ENCODE measurements at regions not wholly inside any gene's neighbourhood (a gene's known extent, or its start where the extent isn't known, plus 50 kb on each side); places are given as distances from the start of the nearest gene placed in this dataset.
A peak's percentile ranks its signal among the peaks of the same experiment; 100 is the strongest.
"Not testable (repeated sequence)": the region's sequence is repeated elsewhere in the genome, so short reads cannot be mapped to it uniquely, and the experiment has no call there.

- no peak for DNase-seq (ENCODE audit: low spot score)
Observed at GRCh38 chr9:26667882-26668281, 224.7 kb downstream of the CAAP1 start.

DNA sequence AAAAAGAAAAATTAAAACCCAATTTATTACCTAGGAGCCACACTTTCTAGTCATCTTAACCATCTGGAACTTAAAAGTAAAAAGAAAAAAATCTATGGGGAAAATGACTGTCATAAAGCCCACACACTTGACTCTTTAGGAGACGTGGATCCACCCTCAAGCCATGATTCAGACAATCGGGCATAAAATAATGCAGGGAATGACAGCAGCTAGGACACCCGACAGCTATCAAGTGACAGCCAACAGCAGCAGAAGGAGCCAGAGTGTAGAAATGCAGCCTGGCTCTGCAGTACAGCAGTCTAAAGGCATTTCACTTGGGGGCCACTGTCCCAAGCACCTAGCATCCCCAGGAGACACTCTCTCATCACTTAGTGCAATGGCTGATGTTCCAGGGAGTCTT, 226.9 kb downstream of the CAAP1 start:
- DNase-seq (ENCODE audit: low spot score) = no peak

DNA sequence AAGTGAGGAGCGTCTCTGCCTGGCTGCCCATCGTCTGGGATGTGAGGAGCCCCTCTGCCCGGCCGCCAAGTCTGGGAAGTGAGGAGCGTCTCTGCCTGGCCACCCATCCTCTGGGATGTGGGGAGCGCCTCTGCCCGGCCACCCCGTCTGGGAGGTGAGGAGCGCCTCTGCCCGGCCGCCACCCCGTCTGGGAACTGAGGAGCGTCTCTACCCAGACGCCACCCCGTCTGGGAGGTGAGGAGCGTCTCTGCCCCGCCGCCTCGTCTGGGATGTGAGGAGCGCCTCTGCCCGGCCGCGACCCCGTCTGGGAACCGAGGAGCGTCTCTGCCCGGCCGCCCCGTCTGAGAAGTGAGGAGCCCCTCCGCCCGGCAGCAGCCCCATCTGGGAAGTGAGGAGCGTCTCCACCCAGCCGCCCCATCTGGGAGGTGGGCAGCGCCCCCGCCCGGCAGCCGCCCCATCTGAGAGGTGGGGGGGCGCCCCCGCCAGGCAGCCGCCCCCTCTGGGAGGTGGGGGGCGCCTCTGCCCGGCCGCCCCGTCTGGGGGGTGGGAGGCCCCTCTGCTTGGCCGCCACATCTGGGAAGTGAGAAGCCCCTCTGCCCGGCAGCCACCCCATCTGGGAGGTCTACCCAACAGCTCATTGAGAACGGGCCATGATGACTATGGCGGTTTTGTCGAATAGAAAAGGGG, 228.4 kb downstream of the CAAP1 start:
- not testable (repeated sequence) for DNase-seq (ENCODE audit: low spot score)

GRCh38 chr9:26662476-26662875, 230.1 kb downstream of the CAAP1 start:
- DNase-seq (ENCODE audit: low spot score) = no peak

DNA sequence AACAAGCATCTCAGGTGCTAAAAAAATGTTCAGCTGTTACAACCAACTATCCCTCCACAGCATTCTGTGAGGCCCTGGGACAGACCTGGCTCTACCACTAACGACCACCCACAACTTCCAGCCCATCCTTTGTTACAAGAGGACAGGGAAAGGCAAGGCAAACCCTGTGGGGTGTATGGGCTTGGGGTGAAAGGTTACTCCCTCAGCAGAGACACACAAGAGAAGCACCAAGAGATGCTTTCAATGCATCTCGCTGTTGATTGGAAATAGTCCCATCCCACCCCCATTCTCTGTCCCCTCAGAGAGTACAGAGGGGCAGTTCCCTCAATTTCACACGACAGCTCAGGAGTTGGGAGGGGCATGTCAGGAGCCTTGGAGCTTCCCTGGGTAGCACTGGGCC, 234.1 kb downstream of the CAAP1 start:
- DNase-seq (ENCODE audit: low spot score) = no peak

DNA sequence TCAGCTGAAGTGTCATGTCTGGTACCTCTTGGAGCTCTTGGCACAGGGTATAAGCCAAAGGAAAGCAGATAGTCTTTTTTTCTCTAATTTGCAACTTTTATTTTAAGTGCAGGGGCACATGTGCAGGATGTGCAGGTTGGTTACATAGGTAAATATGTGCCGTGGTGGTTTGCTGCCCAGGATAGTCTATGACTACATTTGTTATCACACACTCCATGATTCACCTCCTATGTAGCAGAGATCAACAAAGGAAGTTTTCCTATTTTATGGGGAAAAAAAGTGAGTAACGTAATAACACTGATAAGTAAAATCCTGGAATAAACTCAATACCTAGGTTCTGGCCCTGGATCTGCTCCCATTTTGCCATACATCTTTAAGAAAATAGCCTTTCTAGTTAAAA, 234.6 kb downstream of the CAAP1 start:
- DNase-seq (ENCODE audit: low spot score) = no peak

DNA sequence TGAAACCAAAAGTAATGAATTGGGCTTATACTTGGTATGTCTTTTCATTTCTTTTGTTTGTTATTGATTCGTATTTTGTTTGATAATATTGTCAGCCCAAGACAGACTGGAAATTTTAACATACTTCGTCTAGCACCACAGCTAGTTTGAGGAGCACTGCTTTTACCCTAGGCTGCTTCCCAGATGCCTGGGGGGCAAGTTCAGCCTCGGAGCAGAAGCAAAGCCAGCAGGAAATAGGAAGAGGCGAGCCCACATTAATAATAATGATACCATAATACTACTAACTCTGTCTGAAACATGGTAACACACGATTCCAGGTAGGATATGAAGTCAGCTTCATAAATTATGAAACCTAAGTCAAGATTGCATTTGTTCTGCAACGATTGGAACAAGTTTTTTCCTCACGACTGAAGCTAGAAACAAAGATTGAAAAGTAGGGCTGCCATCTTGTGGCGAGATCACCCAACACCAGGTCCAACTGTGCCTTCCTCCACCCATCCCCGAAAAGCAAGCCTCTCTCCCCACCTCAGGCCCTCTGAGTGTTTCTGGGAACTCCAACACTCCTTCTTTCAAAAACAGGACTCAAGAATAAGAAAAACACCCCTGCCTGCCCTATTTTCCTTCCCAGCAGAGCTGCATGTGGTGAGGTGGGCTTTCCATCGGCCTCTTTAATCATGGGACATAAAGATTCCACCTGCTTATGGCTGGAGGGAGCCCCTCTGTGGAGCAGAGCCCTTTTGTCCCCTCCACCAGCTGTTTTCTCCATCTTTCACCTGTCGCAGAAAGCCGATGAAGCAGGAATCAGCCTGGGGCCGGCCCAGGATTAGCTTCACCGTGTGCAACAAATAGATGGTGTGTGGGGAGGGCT, 236.4 kb downstream of the CAAP1 start:
- peak; percentile 74 for DNase-seq (ENCODE audit: low spot score)

DNA sequence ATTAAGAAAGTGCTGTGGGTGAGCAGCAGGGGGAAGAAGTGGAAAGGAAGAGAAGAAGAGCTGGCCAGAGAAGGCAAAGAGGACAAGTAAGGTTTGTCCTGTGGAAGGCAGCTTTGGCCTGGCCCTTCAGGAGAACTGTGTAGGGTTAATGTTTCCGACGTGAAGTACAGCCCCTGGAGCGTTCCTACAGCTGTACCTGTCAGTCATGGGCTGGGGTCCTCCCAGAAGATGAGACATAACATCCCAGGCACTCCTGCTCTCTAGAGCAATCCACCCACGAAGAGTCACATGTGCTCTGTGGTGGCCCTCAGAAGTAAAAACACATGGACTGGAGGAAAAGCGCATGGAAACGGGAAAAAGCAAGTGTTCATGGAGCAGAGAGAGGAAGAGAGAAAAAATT, 237.4 kb downstream of the CAAP1 start:
- DNase-seq (ENCODE audit: low spot score) = no peak

GRCh38 chr9:26650325-26650724, 242.3 kb downstream of the CAAP1 start:
- no peak for DNase-seq (ENCODE audit: low spot score)

GRCh38 chr9:26643826-26644225, 248.8 kb downstream of the CAAP1 start:
- DNase-seq (ENCODE audit: low spot score) = no peak

DNA sequence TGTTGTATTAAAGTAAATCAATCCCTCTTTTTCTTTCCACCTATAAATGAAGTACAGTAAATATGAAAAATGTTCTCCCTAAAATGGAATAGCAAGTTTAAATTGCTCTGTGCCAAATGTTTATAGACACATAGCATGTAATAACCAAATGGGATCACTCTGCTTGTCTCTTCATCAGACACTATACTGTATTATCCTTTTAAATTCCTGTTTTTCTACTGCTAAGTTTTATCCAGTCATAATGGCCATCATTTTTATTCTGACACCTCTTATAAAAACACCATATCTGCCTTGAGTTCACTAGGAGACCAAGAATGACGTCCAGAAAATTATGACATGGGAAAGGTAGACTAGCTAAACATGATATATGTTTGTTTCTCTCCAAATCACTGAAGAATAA, 252.8 kb downstream of the CAAP1 start:
- no peak for DNase-seq (ENCODE audit: low spot score)

- no peak for DNase-seq (ENCODE audit: low spot score)
Observed at GRCh38 chr9:26637101-26637500, 255.5 kb downstream of the CAAP1 start.

DNA sequence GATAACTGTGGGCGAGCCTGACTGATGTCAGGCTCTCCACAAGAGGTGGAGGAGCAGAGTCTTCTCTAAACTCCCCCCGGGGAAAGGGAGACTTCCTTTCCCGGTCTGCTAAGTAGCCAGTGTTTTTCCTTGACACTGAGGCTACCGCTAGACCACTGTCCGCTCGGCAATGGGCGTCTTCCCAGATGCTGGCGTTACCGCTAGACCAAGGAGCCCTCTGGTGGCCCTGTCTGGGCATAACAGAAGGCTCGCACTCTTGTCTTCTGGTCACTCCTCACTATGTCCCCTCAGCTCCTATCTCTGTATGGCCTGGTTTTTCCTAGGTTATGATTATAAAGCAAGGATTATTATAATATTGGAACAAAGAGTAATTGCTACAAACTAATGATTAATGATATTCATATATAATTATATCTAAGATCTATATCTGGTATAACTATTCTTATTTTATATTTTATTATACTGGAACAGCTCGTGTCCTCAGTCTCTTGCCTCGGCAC, 278.7 kb downstream of the CAAP1 start:
- DNase-seq (ENCODE audit: low spot score) = not testable (repeated sequence)

DNA sequence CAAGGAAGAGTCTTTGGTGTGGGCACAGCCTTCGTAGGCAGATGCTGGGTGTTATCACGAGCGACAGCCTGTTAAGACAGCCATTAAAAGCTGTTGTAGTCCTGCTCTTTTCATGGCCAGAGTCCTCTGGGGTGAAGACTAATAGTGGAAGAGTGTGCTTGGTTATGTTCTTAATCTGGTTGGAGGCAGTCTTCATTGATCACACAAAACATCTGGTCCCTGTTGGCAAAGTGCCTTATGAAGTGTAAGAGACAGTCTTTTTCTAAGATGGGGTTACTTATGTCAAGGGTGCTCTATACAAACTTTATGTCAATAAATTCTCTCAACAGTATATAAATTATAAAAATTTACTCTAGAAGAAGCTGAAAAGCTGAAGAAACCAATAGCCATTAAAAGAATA, 280.4 kb downstream of the CAAP1 start:
- DNase-seq (ENCODE audit: low spot score) = no peak

DNA sequence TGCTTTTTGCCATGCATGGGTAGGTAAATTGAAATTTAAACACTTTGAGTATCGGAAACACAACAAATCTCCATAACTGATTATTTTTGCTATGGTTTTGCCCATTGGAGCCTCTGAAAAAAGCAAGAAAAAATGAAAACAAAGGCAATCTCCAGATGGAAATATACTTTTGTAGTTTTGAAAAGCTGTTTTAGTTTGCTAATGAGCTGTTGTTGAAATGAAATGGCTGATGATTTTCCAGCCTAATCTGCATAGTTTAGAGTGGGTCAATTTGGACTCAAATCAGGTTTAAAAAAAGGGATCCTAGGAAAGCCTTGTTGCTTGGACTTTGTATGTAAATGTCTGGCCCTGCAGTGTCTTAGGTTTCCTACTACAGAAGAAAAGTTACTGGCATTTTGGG, 285.8 kb downstream of the CAAP1 start:
- DNase-seq (ENCODE audit: low spot score) = no peak

- no peak for DNase-seq (ENCODE audit: low spot score)
Observed at GRCh38 chr9:26605367-26605766, 287.2 kb downstream of the CAAP1 start.

DNA sequence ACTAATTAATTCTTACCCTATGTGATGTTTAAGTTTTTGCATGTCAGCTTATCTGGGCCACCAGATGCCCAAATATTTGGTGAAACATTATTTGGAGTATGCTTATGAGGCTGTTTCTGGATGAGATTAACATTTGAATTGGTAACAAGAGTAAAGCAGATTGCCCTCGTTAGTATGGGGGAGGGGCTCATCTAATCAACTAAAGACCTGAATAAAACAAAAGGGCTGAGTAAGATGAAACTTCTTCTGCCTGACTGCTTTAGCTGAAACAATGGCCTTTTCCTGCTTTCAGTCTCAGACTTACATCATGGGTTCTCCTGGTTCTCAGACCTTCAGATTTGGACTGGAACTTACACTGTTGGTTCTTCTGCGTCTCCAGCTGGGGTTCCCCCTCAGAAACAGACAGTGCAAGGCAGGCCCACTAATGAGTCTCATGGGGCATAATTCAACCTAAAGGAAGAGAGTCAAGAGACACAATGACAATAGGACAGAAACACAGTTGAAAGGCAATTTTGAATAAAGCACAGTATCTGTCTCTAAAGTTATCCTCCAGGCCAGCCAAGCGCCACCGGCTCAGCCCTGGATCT, 288.4 kb downstream of the CAAP1 start:
- DNase-seq (ENCODE audit: low spot score) = no peak

DNA sequence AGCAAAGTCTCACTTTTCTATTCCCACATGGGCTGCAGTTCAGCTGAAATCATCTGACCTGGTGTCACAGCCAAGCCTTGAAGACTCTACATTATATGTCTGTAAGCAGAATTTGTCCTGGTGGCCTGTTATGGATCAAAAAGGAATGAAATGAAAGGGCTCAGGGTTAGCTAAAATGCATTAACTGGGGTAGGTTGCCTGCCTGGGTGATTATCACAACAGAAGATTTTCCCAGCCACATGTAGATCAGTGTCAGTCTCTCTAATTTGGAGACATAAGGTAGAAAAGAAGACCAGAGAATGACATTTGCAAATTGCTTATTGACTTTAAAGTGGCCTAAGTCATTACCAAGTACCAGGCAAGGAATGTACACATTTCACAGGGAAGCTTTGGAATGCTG, 289.0 kb downstream of the CAAP1 start:
- no peak for DNase-seq (ENCODE audit: low spot score)

DNA sequence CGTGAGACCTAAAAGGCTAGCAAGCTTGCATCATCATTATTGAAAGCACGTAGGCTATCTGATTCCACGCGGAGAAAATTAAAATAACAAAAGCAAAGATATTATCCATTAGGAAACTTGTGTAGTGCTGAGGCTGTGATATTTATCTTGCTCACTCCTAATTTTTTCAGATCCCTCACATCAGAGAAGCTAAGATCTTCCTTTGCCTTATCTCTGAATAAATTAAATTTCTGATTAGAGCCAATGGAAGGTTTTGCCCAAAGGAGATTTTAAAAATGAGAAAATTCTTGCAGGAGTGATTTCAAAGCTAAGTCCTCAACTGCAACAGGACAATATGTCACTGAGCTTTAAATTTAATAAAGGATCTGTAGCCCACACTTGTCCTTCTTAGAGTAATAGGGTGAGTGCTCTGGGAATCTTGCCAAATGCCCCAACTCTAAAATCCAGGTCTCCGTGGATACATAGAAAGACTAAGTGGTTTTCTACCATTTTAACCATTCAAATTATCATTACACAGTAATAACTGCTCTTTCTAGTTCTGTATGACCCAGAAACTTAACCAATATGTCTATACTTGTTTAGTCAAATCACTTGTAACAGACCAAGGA, 295.0 kb downstream of the CAAP1 start:
- DNase-seq (ENCODE audit: low spot score) = no peak

DNA sequence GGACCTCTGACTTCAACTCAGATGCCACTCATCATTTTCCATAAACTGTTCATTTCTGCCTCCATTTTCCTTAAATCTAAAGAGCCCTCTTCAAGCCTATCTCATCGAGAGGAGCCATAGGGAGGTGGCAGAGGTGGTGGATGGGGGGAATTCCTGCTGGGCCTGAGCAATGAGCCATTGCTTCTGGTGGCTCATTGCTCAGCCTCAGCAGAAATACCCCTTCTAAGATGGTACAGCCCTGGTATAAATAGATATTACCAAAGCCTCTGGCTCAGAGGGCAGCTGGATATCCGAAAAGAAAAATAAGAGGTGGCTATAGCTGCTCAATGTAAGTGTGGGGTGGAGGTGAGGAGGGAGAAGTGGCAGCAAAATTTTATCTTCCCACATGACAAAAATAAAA, 313.5 kb downstream of the CAAP1 start:
- no peak for DNase-seq (ENCODE audit: low spot score)

GRCh38 chr9:26574898-26575440, 317.6 kb downstream of the CAAP1 start:
- DNase-seq (ENCODE audit: low spot score) = no peak

DNA sequence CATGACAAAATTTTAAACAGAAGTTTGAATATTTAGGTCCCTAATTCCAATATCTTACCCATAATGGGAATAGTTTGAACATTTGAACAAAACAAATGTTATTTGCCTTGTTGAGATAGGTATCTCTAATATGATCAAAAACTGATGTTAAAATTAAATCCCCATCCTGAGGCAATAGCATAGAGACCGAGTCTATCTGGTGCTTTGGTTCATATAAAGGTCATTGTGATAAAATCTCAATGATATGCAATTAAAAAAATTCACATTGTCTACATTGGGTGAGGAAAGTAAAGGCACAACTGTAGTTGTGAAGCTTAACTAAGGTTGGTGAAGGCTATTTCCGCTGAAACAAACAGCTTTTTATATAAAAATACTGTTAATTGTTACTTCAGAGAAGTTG, 318.3 kb downstream of the CAAP1 start:
- DNase-seq (ENCODE audit: low spot score) = no peak
